Activated gamma-delta T cell treated with Interleukin-2 at 50 U/mL for 16 hours (primary cell): ENCODE measurements at regions not wholly inside any gene's neighbourhood (a gene's known extent, or its start where the extent isn't known, plus 50 kb on each side); places are given as distances from the start of the nearest gene placed in this dataset.

Experiments used
- DNase-seq: peaks from one replicate; pipeline ENCODE4 v3.0.0-alpha.2; 2020

DNA sequence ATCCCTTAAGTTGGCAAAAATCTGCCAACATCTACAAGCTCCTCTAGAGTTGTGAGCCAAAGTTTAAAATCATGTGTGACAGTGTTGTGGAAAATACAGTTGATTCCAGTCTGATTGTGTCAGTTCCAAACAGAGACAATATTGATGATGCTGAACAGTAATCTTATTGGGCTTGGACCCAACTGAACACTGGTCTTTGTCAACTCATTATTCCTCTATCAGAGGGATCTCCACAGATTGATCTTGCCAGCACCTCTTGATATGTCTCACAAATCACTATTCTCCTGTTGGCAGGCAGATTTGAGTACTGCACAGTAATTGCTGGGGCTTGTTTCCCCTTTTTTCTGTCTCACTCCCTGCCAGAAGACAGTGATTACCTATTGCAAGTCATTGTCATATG lies 326.6 kb upstream of the DPH6 start:
- DNase-seq, result no peak

DNA sequence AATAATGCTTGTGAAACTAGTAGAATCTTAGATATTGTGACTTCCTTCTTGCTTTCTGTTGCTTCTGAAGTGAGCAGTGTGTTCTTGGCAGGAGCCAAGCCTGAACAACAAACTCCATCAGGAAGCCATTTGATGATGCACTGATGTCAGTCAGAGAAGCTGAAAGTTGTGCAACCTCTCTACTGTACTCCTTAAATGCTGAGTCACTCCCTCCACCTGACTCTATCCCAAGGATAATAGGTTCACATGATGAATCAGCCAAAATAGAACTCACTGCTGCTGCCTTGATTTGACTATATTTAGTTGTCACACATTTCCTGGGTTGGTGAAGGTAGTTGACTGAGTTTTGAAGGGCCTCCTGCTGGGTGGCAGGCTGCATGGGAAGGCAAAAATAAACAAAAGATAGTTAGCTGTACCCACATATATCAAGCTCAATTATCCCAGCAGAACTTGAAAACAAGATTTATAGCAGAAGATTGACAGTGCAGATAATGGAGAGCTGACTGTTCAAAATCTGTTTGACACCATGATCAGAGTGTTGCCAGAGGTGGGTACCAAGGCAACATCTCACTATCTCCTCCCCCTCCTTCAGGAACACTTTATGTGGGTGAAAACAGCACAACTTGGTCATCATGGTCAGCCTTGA lies 328.4 kb upstream of the DPH6 start:
- DNase-seq, result no peak

DNA sequence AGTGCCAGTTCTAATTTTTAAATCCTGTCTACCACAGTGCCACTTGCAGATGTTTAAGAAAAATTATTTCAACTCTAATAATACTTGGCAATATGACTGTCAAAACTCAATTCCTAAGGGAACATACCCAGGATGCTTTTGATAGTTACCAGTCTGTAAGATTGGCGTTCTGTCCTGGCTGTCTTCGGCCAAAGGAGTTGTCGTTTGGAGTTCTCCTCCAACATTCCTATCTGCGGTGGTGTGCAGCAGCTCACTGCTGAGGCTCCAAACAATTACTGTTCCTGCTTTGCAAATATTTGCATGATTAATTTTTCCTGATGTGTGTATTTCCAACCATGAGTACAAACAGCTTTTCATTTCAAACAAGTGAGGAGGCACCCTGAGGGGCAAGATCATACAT lies 330.8 kb upstream of the DPH6 start:
- DNase-seq, result no peak

DNA sequence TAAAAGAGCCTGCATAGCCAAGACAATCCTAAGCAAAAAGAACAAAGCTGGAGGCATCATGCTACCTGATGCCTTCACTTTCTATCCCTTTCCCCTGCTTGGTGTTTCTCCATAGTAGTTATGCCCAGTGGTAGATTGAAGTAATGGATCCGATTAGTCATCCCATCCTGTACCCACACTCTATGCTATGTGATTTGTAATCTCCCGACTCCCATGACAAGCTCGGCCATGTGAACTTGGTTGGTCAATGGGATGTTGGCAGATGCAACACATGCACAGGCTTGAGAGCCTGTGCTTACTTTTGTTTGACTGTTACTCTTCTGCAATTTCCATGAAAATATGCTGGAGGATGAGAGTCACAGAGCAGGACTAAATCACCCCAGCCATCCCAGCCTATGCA lies 334.9 kb upstream of the DPH6 start:
- DNase-seq, result no peak

DNA sequence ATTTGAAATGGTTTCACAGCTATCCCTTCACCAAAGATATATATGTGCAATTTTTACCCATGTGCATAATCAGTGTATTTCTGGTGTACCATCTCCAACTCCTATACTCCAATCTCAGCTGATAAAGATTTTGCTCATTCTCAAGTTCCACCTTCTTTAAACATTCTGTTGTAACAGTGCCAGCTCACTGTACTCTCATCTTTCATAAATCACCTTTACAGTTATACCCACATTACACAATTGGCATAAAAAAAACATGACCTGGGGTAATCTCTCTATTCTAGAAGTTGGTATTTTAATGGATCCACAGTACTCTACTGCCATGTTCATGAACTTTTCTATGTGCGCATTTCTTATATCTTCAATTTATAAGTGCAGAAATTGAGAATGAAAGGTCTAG lies 339.9 kb upstream of the DPH6 start:
- DNase-seq, result no peak

DNA sequence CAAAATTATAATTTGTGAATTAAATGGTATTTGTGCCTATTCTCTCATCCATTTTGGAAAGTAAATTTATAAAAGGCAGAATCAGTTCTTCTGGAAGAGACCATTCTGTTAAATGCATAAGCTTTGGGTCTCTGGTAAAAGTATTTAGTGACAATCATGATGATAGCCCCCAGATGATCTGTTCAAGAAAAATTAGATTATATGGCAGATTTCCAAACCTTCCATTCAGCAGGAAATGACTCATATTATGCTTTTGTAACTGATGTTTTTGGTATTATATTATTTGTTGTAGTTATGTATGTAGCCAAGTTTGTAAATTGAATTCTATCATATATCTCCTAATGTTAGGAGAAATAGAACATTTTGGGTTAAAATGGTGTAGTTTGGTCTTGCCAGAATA lies 340.8 kb upstream of the DPH6 start:
- DNase-seq, result no peak

DNA sequence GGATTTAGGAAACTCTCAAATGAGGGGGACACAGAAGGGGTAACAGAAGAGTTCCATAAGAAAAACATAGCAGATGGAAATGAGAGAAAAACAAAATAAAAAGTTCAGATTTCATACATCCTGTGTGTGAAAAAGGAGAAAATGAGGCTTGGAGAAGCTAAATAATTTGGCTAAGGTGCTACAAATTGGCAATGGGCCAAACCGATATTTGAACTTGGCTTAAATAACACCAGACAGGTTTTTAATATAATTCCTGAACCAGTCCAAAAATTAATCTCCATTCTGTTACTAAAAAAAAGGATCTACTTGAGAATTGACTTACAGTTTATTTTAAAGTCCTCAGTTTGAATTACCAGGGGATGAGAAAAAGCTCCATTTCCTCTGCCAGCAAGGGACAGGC lies 342.9 kb upstream of the DPH6 start:
- no peak for DNase-seq

DNA sequence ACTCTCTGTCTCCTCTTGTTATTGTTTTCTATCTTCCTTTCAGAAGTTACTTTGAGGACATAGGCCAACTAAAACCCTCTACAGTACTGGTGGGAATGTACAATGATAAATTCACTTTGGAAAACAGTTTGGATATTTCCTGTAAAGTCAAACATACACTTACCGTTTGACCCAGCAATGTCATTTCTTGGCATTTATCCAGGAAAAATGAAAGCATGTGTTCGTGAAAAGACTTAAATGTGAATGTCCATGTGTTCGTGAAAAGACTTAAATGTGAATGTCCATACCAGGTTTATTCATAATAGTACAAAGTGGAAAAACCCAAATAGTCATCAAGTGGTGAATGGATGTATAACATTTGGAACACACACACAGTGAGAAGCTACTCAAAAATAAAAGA lies 361.5 kb upstream of the DPH6 start:
- DNase-seq, result no peak

DNA sequence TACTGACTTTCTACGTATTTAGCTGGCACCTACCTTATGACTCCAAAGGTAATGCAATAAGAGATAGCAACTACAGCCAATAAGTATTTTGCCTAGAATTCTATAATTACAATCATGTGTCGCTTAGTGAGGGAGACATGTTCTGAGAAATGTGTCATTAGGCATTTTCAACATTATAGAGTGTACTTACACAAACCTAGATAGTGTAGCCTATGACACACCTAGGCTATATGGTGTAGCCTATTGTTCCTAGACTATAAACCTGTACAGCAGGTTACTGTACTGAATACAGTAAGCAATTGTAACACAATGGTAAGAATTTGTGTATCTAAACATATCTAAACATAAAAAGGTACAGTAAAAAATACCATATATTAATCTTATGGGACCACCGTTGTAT lies 363.4 kb upstream of the DPH6 start:
- DNase-seq, result no peak

DNA sequence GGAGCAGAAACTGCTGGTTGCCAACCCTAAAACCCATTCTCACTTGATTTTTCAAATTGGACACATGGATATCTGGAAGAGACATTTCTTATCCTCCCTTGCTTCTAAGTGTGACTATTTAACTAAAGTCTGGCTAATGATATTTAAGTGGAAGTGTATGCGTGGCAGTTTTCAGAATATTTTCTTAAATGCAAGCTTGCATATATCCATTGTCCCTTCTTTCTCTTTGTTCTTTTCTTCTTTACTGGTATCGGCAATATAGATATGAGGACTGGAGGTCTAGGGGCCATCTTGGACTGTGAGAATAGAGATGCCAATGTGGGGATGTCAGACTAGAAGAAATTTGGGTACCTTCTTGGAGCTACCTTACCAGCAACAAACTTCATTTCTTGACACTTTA lies 364.3 kb upstream of the DPH6 start:
- no peak for DNase-seq

DNA sequence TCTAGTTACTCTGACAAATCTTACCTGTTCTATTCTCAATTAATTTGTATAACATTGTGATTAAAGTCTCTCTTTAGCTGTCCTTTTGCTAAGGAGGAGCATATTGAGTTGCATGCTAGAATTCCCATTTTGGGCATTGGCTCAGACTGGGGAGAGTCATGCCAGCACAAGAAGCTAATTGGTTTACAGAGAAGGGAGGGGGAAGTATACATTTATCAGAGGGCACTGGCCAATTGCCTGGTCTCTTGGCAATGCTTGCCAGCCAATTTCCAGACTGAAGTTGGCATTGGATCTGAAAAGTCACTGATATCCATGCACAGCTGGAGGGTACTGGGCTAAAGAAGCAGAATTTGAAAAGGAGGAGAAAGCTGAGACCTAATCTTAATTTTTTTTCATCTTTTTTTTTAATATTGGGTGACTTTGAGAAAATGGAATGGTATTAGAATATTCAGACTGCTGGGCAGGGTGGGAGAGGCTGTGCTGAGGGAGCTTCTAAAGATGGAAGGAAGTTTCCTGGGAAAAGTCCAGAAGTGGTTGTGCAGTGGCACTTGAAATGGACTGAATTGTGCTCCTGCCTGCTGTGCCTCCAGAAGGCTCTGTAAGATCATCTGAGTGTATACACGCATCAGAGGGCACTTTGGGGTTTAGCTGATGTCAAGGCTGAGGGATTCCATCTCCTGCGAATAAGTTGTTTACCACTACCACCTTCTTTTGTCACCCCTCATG lies 365.2 kb upstream of the DPH6 start:
- no peak for DNase-seq

DNA sequence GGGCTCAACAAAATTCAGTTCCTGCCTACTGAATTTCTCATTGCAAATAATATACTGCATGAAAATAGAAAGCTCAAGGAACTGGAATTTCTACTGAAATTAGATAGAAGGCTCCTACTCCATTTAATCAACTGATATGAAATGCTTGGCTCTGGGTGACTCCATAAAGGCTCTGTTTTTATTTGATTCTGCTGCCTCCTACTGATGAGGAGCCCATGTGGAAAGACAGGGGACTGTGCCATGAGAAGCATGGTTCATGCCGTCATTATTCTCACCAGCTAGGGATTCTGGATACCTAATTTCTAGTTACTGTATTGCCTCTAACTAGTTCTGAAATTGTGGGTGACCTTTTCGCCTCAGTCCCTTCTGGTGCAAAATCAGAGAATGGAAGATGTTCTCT lies 366.2 kb upstream of the DPH6 start:
- DNase-seq, result no peak

DNA sequence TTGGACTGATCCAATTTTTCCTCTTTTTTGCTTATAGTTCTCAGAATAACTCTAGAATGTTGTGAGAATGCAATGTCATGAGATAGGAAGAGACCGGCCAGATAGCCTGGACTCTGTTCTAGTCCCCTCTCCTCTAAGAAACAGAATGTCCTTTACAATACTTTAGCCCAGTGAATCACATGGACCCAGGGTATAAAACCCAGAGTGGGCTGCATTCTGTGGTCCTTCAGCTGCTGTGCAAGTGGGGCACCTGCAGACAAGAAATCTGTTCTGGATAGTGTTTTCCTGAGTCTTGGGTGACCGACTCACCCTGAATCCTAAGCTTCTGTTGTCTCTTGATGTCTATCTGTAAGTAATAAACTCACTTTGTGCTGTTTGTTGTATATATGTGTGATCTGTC lies 368.6 kb upstream of the DPH6 start:
- DNase-seq, result no peak

DNA sequence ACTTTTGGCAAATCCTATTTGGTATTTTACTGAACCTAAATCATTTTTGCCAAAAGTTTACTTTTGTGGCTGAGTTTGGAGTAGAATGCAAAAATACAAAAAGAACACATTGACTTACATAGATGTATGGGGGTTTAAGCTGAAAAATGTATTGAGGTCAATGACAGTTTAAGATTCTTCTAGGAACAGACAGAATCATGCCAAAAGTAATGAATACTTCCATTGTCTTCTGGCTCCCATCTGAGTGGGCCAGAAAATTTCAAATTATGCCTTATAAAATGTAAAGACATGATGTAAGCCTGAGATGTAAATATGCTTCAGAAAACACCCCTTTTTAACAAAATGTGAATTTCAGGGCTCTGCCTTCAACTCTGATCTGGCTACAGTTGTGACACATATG lies 375.1 kb upstream of the DPH6 start:
- DNase-seq, result no peak

DNA sequence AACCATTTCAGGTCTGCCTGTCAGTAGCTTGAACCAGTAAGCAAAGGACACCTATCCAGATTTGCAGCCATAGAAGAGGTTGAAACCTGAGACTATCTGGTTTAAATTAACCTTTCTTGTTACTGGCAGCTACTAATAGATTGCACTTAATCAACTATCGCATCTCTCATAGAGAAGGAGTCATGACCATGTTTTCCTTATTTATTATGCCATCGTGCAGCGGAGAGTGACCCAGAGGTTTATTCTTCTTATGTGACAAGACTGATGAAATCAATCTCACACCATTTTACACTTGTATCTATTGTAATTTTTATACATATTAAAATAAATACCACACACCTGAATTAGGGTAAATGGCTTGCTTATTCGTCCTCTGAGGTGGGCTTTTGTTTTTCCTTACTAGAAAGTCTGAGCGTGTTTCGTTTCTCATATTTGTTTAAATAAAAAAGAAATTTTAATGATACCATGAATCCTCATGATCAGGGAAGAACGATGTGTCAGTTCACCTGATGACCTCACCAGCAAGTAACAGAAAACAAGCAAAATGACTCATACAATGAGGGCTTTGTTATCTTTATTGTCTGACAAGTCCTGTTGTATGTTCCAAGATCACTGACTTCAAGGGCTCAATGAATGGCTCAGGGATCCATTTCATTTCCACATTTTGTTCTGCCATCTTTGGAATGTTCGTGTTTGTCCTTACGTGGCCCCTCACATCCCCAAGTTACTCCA lies 379.5 kb upstream of the DPH6 start:
- DNase-seq, result no peak

DNA sequence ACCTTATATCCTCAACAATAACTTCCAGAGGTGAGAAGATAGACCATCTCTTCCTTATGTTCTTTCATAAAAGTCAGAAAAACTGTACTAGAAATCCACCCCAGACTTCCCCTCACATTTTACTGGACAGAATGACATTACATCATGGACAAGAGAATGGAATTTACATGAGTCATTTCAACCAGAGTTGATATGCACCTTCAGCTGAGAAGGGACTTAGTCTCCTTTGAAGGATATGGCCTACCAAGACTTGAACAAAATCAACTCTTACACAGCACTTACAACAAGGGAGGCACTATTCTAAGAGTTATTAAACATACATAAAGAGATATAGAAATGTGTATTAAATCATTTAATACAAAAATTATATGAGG lies 380.0 kb upstream of the DPH6 start:
- no peak for DNase-seq

DNA sequence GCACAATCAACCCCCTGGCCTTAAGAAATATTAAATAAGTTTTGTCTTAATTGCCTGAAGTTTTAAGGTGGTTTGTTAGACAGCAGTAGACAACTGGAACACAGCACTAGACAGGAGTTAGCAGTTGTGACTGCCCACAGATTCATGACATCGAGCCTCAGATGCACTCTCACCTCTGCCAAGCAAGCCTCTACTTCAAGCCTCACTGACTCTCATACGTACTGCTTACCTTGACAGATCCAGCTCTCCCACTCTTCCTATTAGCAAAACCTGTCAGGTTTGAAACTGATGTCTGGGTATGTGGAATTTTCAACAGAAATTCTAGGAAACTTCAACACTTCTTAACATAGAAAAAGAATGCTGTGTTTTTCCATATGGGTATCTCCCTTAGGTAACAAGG lies 382.9 kb upstream of the DPH6 start:
- no peak for DNase-seq

DNA sequence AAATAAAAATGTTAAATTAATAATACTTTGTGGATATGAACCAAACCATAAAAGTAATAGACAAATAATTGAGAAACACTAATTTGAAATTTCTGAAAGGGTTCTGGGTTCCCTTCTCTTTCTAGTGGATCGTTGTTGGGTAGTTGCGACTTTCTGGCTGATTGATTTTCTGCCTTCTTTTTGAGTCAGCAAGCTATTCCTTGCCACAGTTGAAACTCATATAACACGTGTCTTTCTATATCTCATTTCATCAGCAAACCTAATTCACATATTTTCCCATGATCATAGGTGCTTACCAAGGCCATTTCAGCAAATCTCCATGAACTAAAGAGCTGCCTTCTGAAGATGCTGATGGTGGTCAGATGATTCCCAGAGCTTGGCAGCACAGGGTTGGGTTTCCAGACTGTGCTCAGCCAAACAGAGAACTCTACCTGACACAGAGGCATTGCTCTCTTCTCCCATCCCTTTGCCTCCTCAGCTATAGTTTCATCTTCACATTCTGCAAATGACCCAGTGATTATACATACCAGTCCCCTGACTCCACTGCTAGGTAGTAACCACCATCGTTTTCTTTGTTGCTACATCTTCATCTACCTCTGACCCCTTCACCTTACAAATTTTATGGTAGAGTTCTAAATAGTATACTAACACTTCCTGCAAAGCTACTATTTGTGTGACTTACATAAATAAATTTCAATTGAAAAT lies 383.9 kb upstream of the DPH6 start:
- no peak for DNase-seq

DNA sequence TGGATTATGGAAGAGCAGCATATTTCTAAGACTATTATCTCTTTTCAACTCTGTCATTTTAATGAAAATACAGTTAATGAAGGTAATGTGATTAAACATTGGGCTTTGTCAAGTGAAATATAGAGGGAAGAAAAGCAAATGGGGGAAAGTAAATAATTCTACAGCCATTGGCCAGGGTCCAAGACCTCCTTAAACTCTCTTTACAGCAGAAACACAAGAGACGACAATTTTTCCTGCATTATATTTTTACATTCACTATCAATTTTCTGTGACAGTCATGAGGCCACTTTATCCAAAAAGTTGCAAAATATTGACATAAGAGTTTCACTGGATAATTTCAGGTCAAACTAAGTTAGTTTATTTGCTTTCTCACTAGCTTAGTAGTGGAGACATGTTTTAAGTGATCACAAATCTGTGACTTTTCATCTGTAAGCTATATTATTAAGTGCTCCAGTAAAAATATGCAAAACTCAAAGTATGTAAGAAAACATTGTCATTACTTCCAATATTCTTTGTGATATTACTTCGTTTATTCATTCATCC lies 385.9 kb upstream of the DPH6 start:
- DNase-seq, result no peak

DNA sequence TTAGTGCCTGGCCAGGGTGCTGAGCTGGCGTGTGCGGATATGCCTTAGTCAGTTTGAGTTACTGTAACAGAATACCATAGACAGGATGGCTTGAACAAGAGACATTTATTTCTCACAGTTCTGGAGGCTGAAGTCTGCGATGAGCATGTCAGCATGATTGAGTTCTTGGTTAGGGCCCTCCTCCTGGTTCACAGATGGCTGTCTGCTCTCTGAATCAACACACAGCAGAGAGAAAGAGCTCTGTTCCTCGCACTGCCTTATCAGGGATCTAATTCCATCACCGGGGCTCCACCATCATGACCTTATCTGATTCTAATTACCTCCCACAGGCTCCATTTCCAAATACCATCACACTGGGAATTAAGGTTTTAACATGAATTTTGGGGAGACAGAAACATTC lies 386.6 kb upstream of the DPH6 start:
- DNase-seq, result no peak

DNA sequence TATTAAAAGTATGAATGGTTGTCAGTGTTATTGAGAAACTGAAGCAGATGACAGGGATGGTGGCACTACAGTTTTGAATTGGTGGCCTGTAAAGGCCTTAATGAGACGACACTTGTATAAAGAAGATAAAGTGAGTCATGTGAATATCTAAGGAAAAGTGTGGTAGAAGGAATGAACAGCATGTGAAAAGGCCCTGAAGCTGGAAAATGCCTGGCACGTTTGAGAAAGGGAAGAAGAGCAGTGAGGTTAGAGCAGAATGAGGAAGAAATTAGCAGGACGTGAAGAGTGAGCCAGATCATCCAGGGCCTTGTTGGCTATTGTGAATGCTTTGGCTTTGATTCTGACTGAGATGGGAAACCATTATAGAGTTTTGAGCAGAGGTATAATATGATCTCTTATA lies 387.6 kb upstream of the DPH6 start:
- no peak for DNase-seq

DNA sequence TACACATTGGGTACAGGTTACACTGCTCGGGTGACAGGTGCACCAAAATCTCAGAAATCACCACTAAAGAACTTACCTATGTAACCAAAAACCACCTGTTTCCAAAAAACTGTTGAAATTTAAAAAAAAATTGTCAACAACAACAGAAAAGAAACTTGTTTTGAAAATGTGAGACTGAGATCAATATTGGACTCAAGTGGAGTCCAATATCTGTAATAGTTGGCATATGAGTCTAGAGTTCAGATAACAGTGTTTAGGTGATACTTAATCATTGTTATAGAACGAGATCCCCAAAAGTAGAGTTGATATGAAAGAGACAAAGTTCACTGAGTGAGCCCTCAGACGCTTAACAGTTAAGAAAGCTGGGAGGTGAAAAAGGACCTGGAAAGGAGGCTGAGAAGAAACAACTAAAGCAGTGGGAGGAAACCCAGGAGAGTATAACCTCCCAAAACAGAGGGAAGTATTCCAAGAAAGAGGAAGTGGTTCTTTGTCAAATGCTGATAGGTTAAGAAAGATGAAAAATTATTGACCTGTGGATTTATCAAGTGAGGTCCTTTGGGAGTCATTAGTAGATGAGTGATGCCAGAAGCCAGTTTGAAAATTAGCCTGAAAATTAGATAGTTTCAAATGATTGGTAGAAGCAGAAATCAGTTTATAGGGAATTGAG lies 388.6 kb upstream of the DPH6 start:
- no peak for DNase-seq

DNA sequence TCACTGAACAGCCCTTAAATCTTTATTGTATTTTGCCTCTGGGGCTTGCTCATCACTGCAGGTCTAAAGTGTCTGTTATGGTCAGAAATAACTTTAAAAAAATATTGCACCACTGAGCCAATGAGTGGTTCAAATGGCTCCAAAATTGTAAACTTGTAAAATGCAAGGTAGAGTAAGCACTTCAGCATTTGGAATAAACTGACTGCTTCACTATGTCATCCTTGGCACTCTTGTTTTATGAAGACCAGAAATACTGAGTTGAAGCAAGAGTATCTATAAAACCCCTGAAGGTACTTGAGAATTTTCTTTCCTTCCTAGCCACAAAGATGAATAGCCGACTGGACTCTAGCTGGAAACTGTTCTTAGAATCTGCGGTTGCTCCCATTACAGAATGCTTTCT lies 390.3 kb upstream of the DPH6 start:
- DNase-seq, result no peak
